GM18507 (cell line): ENCODE measurements at regions not wholly inside any gene's neighbourhood (a gene's known extent, or its start where the extent isn't known, plus 50 kb on each side); places are given as distances from the start of the nearest gene placed in this dataset.
"Not testable (repeated sequence)": the region's sequence is repeated elsewhere in the genome, so short reads cannot be mapped to it uniquely, and the experiment has no call there.

Source experiments
- DNase-seq: peaks from one replicate; pipeline ENCODE4 v3.0.0; 2011; ENCODE audit warnings: low read depth; ENCODE audit not compliant: insufficient read length; ENCODE audit errors: extremely low spot score
- FAIRE-seq: peaks from 2 replicates; lab custom pipeline; 2011; peaks lifted over from hg19 to GRCh38; lab: Jason Lieb, UNC

DNA sequence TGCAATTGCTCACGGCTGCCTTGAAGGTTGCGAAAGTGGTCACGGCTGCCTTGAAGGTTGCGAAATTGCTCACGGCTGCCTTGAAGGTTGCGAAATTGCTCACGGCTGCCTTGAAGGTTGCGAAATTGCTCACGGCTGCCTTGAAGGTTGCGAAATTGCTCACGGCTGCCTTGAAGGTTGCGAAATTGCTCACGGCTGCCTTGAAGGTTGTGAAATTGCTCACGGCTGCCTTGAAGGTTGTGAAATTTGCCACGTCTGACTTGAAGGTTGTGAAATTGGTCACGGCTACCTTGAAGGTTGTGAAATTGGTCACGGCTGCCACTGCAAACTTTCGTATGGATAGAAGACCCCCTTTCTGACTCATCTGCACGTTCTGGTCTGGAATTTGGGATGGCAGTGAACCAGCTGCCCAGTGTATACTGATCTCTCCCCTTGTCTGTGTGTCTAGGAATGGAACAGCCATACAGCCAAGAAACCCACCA is 150.1 kb downstream of the ASMT start:
- DNase-seq: not testable (repeated sequence)
- peak; percentile 63 for FAIRE-seq

GRCh38 chrX:1767026-1767425 is 152.2 kb downstream of the ASMT start:
- DNase-seq: no peak
- no peak for FAIRE-seq

DNA sequence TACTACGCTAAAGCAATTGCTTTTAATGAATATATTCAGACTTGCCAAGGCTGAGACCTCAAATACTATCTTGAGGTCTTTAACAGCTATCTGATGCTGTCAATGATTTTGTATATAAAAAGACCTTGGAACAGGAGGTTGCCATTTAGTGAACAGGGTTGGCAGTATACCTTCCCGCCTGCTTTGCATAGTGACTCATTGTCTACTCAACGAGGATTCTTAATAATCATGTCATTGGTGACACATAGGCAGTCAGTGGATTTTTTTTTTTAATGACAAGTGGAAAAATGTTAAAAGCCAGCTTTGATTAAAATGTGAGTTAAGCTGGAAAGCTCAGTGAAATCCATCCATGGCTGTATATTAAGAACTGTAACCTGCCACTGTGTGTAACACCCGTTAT is 164.0 kb downstream of the ASMT start:
- FAIRE-seq: no peak

GRCh38 chrX:1779626-1780025 is 164.8 kb downstream of the ASMT start:
- DNase-seq: no peak
- FAIRE-seq: no peak

More for the DNA sequence above, 164.0 kb downstream of the ASMT start:
- DNase-seq: no peak

- DNase-seq (no peak), FAIRE-seq (no peak)
Measured at GRCh38 chrX:1781766-1782165, 166.9 kb downstream of the ASMT start.

DNA sequence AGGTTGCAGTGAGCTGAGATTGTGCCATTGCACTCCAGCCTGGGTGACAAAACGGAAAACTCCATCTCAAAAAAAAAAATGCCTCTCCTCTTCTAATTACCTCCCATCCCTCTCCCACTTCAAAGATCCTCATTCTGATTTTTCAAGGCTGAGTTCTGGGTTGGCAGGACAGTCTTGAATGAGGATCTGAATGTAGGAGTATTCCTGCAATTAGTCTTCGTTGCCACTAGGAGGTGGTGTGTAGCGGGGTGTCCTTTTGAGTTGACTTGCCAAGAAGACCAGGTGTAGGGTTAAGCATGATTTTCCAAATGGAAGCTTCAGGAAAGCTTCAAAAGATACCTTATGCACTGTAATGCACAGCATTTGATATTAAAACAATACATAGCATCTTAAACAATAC is 169.9 kb downstream of the ASMT start:
- FAIRE-seq: no peak

GRCh38 chrX:1788300-1788911 is 173.5 kb downstream of the ASMT start:
- no peak for FAIRE-seq
- DNase-seq: no peak

More for the DNA sequence above, 169.9 kb downstream of the ASMT start:
- no peak for DNase-seq

GRCh38 chrX:1792636-1793035 is 177.8 kb downstream of the ASMT start:
- no peak for FAIRE-seq
- DNase-seq: no peak

DNA sequence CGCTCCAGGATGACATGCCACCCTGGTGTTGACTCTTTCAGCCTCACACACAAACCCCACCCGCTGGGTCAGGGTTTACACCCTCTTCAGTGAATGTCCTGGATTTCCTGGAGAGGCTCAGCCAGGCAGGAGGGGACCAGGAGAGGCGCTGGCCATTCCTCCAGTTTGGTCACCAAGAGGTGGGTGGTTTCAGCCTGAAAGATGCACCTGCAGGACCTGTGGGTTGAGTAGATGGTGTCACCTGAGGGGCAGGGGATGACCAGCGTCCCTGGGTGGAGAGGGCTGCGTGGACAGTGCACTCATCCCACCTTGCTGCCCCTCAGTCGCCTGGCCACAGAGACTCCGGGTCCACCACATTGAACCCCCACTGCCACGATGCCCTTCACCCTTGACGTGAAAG is 179.7 kb downstream of the ASMT start:
- DNase-seq (no peak), FAIRE-seq (no peak)

DNA sequence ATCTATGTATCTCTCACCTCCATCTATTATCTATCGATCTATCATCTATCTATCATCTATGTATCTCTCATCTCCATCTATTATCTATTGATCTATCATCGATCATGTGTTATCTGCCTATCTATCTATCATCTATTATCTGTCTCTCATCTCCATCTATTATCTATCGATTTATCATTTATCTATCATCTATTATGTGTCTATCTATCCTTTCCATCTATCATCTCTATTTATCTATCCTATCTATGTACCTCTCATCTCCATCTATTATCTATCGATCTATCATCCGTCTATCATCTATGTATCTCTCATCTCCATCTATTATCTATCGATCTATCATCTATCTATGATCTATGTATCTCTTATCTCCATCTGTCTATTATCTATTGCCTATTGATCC is 188.1 kb downstream of the ASMT start:
- no peak for FAIRE-seq
- no peak for DNase-seq

- no peak for FAIRE-seq
Measured at GRCh38 chrX:1803741-1804140, 188.9 kb downstream of the ASMT start.

GRCh38 chrX:1807301-1807731 is 192.5 kb downstream of the ASMT start:
- no peak for FAIRE-seq
- DNase-seq: no peak

More at GRCh38 chrX:1803741-1804140, 188.9 kb downstream of the ASMT start:
- no peak for DNase-seq

- no peak for DNase-seq
- FAIRE-seq: no peak
Measured at GRCh38 chrX:1809581-1809980, 194.7 kb downstream of the ASMT start.

- FAIRE-seq (no peak), DNase-seq (no peak)
Measured at GRCh38 chrX:1813809-1814208, 198.9 kb downstream of the ASMT start.

- FAIRE-seq (no peak), DNase-seq (no peak)
Measured at GRCh38 chrX:1815456-1816175, 200.8 kb downstream of the ASMT start.

- DNase-seq, FAIRE-seq: not testable (repeated sequence)
Measured at GRCh38 chrX:1816387-1816982, 201.6 kb downstream of the ASMT start.

GRCh38 chrX:1821846-1822245 is 207.0 kb downstream of the ASMT start:
- FAIRE-seq (no peak), DNase-seq (no peak)

DNA sequence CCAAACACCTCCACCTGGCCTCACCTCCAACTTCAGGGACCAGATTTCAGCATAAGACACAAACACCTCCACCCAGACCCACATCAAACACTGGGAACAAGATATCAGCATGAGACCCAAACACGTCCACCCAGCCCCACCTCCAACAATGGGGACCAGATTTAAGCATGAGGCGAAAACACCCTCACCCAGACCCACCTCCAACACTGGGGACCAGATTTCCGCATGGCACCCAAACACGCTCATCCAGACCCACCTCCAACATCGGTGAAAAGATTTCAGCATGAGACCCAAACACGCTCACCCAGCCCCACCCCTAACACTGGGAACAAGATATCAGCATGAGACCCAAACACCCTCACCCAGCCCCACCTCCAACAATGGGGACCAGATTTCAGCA is 210.0 kb downstream of the ASMT start:
- DNase-seq (no peak), FAIRE-seq (no peak)

DNA sequence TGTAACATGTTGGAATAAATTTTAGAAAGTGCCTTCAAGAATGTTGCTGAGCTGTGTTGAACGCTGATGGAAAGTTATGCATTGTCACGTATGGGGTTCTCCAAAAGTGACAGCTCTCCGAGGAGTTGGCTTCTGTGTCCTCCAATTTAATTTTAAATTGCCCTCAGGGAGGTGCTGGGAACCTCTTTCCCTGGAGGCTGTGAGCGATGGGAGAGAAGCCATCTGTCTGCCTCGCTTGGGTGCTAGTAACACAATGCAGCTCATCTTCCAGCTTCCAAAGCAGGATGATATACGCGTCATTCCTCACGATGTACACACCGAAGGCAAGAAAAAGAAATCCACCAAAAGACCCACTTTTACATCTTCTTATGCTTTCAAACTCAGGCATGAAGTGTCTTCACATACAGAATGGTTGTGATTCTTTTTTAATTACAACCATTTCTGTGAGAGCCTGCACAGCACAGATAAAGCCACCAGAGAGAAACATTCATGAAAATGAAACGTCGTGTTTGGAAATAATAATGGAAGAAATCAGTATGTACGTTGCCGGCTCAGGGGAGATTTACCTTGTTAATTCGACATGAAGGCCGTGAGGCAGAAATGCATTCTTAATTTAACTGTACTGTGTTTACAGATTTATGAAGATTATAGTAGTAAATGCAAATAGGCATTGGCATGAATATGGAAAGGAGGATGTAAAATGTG is 218.9 kb downstream of the ASMT start:
- FAIRE-seq: no peak
- DNase-seq: no peak

DNA sequence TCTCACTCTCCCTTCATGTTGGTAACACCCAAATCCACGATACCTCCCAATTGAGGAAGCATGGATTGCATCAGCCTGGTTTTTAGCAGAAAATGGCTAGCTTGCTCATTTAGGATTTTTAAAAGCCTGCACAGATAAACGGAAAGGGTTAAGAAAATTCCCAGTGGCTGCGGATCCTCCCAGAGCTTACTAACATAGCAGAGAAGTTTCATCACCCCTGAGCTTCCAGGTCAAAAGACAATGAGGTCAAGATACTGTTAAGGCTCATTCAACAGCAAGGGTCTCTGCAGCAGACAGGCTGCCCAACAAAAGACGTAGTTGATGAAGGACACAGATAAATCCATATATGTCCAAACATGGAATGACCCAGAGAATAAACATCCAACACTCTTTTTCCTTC is 220.2 kb downstream of the ASMT start:
- DNase-seq (no peak), FAIRE-seq (no peak)
